Caki2 (cell line): ENCODE measurements at regions not wholly inside any gene's neighbourhood (a gene's known extent, or its start where the extent isn't known, plus 50 kb on each side); places are given as distances from the start of the nearest gene placed in this dataset.
"Not testable (repeated sequence)": the region's sequence is repeated elsewhere in the genome, so short reads cannot be mapped to it uniquely, and the experiment has no call there.

Experiments
- DNase-seq: peaks from one replicate; pipeline ENCODE4 v3.0.0-alpha.2; 2015; ENCODE audit warnings: low read depth
- in situ Hi-C: cut with HindIII; loops from 2 replicates; pipeline ENCODE4 v1.10.0; 2016; ENCODE audit warnings: low sequenced_read_pairs, low pct_unique_long_range_greater_than_20kb, mixed read lengths

- no peak for DNase-seq
- in situ Hi-C loops, result no loop called here
Measured at GRCh38 chr16:62814891-62815290, 778.7 kb upstream of the CDH8 start.

- in situ Hi-C loops, result no loop called here
- no peak for DNase-seq
Measured at GRCh38 chr16:62805221-62805857, 769.1 kb upstream of the CDH8 start.

- no peak for DNase-seq
- in situ Hi-C loops, result no loop called here
Measured at GRCh38 chr16:62794724-62795123, 758.5 kb upstream of the CDH8 start.

GRCh38 chr16:62780081-62780480 lies 743.8 kb upstream of the CDH8 start:
- DNase-seq, in situ Hi-C loops: not testable (repeated sequence)

GRCh38 chr16:62764572-62764971 lies 728.3 kb upstream of the CDH8 start:
- in situ Hi-C loops, result no loop called here
- DNase-seq, result no peak

- in situ Hi-C loops, result no loop called here
- no peak for DNase-seq
Measured at GRCh38 chr16:62760398-62760797, 724.2 kb upstream of the CDH8 start.

GRCh38 chr16:62755938-62756337 lies 719.7 kb upstream of the CDH8 start:
- in situ Hi-C loops, result no loop called here

GRCh38 chr16:62752854-62753253 lies 716.6 kb upstream of the CDH8 start:
- no peak for DNase-seq
- in situ Hi-C loops, result no loop called here

More at GRCh38 chr16:62755938-62756337, 719.7 kb upstream of the CDH8 start:
- DNase-seq, result no peak

- DNase-seq, result no peak
- in situ Hi-C loops, result no loop called here
Measured at GRCh38 chr16:62751218-62751617, 715.0 kb upstream of the CDH8 start.

- in situ Hi-C loops, result no loop called here
Measured at GRCh38 chr16:62741692-62742091, 705.5 kb upstream of the CDH8 start.

GRCh38 chr16:62738666-62739460 lies 702.6 kb upstream of the CDH8 start:
- DNase-seq, result no peak
- in situ Hi-C loops, result no loop called here

More at GRCh38 chr16:62741692-62742091, 705.5 kb upstream of the CDH8 start:
- DNase-seq, result no peak

GRCh38 chr16:62732092-62732491 lies 695.9 kb upstream of the CDH8 start:
- DNase-seq, result no peak
- in situ Hi-C loops, result no loop called here

- in situ Hi-C loops, DNase-seq: not testable (repeated sequence)
Measured at GRCh38 chr16:62724670-62725269, 688.5 kb upstream of the CDH8 start.

- DNase-seq, result no peak
- in situ Hi-C loops, result no loop called here
Measured at GRCh38 chr16:62720651-62721050, 684.4 kb upstream of the CDH8 start.

GRCh38 chr16:62717026-62717425 lies 680.8 kb upstream of the CDH8 start:
- in situ Hi-C loops, result no loop called here
- no peak for DNase-seq

- in situ Hi-C loops, result no loop called here
- no peak for DNase-seq
Measured at GRCh38 chr16:62715701-62716100, 679.5 kb upstream of the CDH8 start.

- in situ Hi-C loops, result no loop called here
- DNase-seq, result no peak
Measured at GRCh38 chr16:62712566-62712965, 676.3 kb upstream of the CDH8 start.

- in situ Hi-C loops, result no loop called here
- DNase-seq, result no peak
Measured at GRCh38 chr16:62711797-62712196, 675.6 kb upstream of the CDH8 start.

- in situ Hi-C loops, result no loop called here
- DNase-seq, result no peak
Measured at GRCh38 chr16:62709794-62710193, 673.6 kb upstream of the CDH8 start.
